ENCODE measurements at regions not wholly inside any gene's neighbourhood (a gene's known extent, or its start where the extent isn't known, plus 50 kb on each side); places are given as distances from the start of the nearest gene placed in this dataset.

GRCh38 chr1:164477343-164477742 is 81.6 kb upstream of the PBX1 start:
- TF ChIP-seq CTCF (IDR thresholded peaks at IDR 0.05) (no peak), POLR2A (IDR thresholded peaks at IDR 0.05) (no peak)

Data from testis (tissue), 2 donors.